Osteoblast (primary cell): ENCODE measurements at regions not wholly inside any gene's neighbourhood (a gene's known extent, or its start where the extent isn't known, plus 50 kb on each side); places are given as distances from the start of the nearest gene placed in this dataset.

Source experiments
- DNase-seq: peaks from one replicate; pipeline ENCODE4 v3.0.0; 2011; ENCODE audit warnings: low spot score, mixed read lengths; ENCODE audit not compliant: insufficient read length; ENCODE audit errors: missing footprints
- H2AFZ ChIP-seq: 2 replicates; pipeline ENCODE4 v1.6.0; 2011; ENCODE audit warnings: mild to moderate bottlenecking, low read length
- H3K27ac ChIP-seq: 2 replicates; pipeline ENCODE4 v1.5.1; 2011; ENCODE audit warnings: mild to moderate bottlenecking, low read depth, low read length, moderate library complexity
- H3K27me3 ChIP-seq: 2 replicates; pipeline ENCODE4 v1.6.0; 2012; ENCODE audit warnings: mild to moderate bottlenecking, control low read depth, inconsistent platforms, low read length, moderate library complexity; ENCODE audit not compliant: insufficient read depth
- H3K36me3 ChIP-seq: 2 replicates; pipeline ENCODE4 v1.5.1; 2011; ENCODE audit warnings: mild to moderate bottlenecking, low read length, control low read depth, moderate library complexity; ENCODE audit not compliant: insufficient read depth
- H3K4me1 ChIP-seq: 2 replicates; pipeline ENCODE4 v1.5.1; 2011; ENCODE audit warnings: mild to moderate bottlenecking, low read length, control low read depth, moderate library complexity; ENCODE audit not compliant: insufficient read depth
- H3K4me2 ChIP-seq: 2 replicates; pipeline ENCODE4 v1.6.0; 2011; ENCODE audit warnings: mild to moderate bottlenecking, low read length; ENCODE audit not compliant: insufficient read depth
- H3K4me3 ChIP-seq: fragments of 200-600 bp; sonication (generic); 3 replicates; pipeline ENCODE4 v1.5.1; 2012; ENCODE audit warnings: mild to moderate bottlenecking, low read length, inconsistent platforms; ENCODE audit not compliant: insufficient read depth
- H3K79me2 ChIP-seq: 2 replicates; pipeline ENCODE4 v1.6.0; 2012; ENCODE audit warnings: mild to moderate bottlenecking, low read length, control low read depth, inconsistent platforms; ENCODE audit not compliant: insufficient read depth
- H3K9me3 ChIP-seq: 2 replicates; pipeline ENCODE4 v1.5.1; 2011; ENCODE audit warnings: low read depth, low read length, control low read depth
- H4K20me1 ChIP-seq: 2 replicates; pipeline ENCODE4 v1.6.0; 2012; ENCODE audit warnings: mild to moderate bottlenecking, low read length, control low read depth; ENCODE audit not compliant: insufficient read depth
- CTCF ChIP-seq: IDR thresholded peaks from 2 replicates; pipeline ENCODE4 v1.5.1; 2011; ENCODE audit warnings: mild to moderate bottlenecking, low read depth, low read length, moderate library complexity; ENCODE audit errors: extremely low read depth

DNA sequence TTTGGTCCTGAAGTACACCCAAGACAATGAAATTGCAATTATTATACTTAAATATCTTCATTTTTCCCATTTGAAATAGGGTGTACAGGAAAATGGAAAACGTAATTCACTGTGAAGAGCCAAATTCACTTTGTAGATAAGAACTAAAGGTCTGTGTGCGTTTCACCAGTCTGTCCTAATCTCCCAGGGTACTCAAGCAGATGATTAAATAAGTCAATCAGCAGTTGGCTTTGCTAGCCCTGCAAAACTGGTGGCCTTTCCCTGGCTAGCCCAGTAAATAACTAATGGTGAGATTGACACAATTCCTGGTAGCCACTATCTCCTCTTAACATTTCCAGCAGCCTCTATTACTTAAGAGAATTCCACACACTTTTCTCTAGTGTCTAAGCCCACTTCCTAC, 389.3 kb downstream of the TBL1XR1 start:
- H3K4me2 ChIP-seq: no peak overlapping the region
- no peaks in the 10 kb centered on the region for H3K9me3 ChIP-seq
- no peak for DNase-seq
- no peaks in the 10 kb centered on the region for H3K79me2 ChIP-seq
- no peak overlapping the region for H3K27ac ChIP-seq
- no peaks in the 10 kb centered on the region for H3K36me3 ChIP-seq
- TF ChIP-seq CTCF: no peak
- no peak overlapping the region for H3K4me3 ChIP-seq
- no peaks in the 10 kb centered on the region for H3K4me1 ChIP-seq
- no peak overlapping the region for H2AFZ ChIP-seq
- no peaks in the 10 kb centered on the region for H3K27me3 ChIP-seq
- H4K20me1 ChIP-seq: no peaks in the 10 kb centered on the region

DNA sequence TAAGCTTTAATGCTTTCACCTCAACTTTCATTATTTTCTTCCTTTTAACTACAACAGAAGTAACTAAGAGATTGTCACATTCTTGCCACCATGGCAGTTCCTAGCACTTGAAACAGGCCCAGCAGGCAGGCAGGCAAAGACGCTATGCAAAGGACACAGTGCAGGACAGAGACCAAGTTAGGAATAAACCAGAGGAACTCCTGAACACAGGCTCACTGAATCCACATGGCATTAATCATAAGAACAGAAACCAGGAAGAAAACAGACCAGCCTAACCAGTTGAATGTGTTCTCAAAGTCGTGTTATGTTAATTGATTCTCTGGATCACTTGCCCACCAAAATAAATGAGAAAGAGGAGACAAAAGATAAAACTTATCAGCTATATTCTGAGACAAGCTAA, 397.6 kb downstream of the TBL1XR1 start:
- Histone ChIP-seq H2AFZ (no peak overlapping the region), H3K27me3 (no peaks in the 10 kb centered on the region)
- TF ChIP-seq CTCF: no peak

GRCh38 chr3:176798680-176799079, 398.6 kb downstream of the TBL1XR1 start:
- Histone ChIP-seq H2AFZ (no peak overlapping the region), H3K4me2 (no peak overlapping the region), H3K27me3 (no peaks in the 10 kb centered on the region), H3K4me1 (no peaks in the 10 kb centered on the region), H3K36me3 (no peaks in the 10 kb centered on the region), H3K27ac (no peak overlapping the region), H3K79me2 (no peaks in the 10 kb centered on the region), H3K4me3 (no peak overlapping the region), H3K9me3 (no peaks in the 10 kb centered on the region), H4K20me1 (no peaks in the 10 kb centered on the region)
- no peak for DNase-seq
- no peak for TF ChIP-seq CTCF

More for the DNA sequence above, 397.6 kb downstream of the TBL1XR1 start:
- no peak overlapping the region for H3K27ac ChIP-seq
- H3K36me3 ChIP-seq: no peaks in the 10 kb centered on the region
- H3K79me2 ChIP-seq: no peaks in the 10 kb centered on the region
- no peaks in the 10 kb centered on the region for H3K4me1 ChIP-seq
- no peak overlapping the region for H3K4me2 ChIP-seq
- no peak for DNase-seq
- no peaks in the 10 kb centered on the region for H4K20me1 ChIP-seq
- H3K9me3 ChIP-seq: no peaks in the 10 kb centered on the region
- H3K4me3 ChIP-seq: no peak overlapping the region

DNA sequence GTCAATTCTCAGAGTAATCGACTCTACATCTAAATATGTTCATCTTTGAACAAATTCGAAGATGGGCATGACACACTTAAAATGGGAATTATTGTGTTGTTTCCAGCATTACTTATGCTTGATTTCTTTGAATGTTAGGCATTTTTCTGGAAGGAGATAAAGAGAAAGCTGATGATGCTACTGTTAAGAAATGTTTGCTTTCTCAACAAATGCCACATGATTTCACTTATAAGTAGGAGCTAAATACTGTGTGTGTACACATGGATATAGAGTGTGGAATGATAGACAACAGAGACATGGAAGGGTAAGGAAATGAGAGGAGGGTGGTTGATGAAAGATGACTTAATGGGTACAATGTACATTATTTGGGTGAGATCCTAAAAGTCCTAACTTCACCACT, 400.9 kb downstream of the TBL1XR1 start:
- no peaks in the 10 kb centered on the region for H3K27me3 ChIP-seq
- H3K4me2 ChIP-seq: no peak overlapping the region
- no peak for DNase-seq
- no peak for TF ChIP-seq CTCF
- H2AFZ ChIP-seq: no peak overlapping the region
- no peak overlapping the region for H3K27ac ChIP-seq
- H4K20me1 ChIP-seq: no peaks in the 10 kb centered on the region
- H3K36me3 ChIP-seq: no peaks in the 10 kb centered on the region
- H3K4me3 ChIP-seq: no peak overlapping the region
- no peaks in the 10 kb centered on the region for H3K79me2 ChIP-seq
- H3K9me3 ChIP-seq: no peaks in the 10 kb centered on the region
- no peaks in the 10 kb centered on the region for H3K4me1 ChIP-seq
